ENCODE measurements at regions not wholly inside any gene's neighbourhood (a gene's known extent, or its start where the extent isn't known, plus 50 kb on each side); places are given as distances from the start of the nearest gene placed in this dataset.

DNA sequence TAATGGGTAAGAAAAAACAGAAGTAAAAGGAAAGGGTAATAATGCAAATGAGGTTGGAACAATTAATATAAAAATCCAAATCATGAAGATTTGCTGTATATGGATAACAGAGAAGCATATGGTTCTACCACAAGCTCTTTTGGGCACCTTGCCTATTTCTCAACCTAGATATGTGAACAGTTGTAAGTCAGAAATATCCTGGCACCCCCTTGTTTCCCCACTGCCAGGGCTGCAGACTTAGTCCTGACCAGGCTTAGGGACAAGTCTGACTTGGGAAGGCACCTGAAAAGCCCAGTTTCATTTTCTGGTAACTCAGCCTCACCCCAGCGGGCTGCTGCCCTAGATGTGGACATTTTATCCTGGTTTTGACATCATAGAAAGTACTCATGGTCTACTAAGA, 183.2 kb upstream of the STAC start:
- TF ChIP-seq, protein P1, sequence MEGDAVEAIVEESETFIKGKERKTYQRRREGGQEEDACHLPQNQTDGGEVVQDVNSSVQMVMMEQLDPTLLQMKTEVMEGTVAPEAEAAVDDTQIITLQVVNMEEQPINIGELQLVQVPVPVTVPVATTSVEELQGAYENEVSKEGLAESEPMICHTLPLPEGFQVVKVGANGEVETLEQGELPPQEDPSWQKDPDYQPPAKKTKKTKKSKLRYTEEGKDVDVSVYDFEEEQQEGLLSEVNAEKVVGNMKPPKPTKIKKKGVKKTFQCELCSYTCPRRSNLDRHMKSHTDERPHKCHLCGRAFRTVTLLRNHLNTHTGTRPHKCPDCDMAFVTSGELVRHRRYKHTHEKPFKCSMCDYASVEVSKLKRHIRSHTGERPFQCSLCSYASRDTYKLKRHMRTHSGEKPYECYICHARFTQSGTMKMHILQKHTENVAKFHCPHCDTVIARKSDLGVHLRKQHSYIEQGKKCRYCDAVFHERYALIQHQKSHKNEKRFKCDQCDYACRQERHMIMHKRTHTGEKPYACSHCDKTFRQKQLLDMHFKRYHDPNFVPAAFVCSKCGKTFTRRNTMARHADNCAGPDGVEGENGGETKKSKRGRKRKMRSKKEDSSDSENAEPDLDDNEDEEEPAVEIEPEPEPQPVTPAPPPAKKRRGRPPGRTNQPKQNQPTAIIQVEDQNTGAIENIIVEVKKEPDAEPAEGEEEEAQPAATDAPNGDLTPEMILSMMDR (IDR thresholded peaks at IDR 0.05), result no peak
- TF ChIP-seq POLR2A (IDR thresholded peaks at IDR 0.05), result no peak
